GM12865 (cell line): ENCODE measurements at regions not wholly inside any gene's neighbourhood (a gene's known extent, or its start where the extent isn't known, plus 50 kb on each side); places are given as distances from the start of the nearest gene placed in this dataset.
"Not testable (repeated sequence)": the region's sequence is repeated elsewhere in the genome, so short reads cannot be mapped to it uniquely, and the experiment has no call there.

Experiments
- DNase-seq: peaks from one replicate; pipeline ENCODE4 v3.0.0; 2010; ENCODE audit warnings: low read depth
- H3K4me3 ChIP-seq: 2 replicates; pipeline ENCODE4 v1.5.1; 2011; ENCODE audit warnings: mild to moderate bottlenecking, low read depth, low read length, control low read depth
- TF ChIP-seq, protein P1 (sequence below): IDR thresholded peaks from 2 replicates; pipeline ENCODE4 v1.5.1; 2011; ENCODE audit warnings: low read length, control low read depth, low read depth, inconsistent platforms; ENCODE audit not compliant: insufficient read depth; ENCODE audit errors: missing control alignments

DNA sequence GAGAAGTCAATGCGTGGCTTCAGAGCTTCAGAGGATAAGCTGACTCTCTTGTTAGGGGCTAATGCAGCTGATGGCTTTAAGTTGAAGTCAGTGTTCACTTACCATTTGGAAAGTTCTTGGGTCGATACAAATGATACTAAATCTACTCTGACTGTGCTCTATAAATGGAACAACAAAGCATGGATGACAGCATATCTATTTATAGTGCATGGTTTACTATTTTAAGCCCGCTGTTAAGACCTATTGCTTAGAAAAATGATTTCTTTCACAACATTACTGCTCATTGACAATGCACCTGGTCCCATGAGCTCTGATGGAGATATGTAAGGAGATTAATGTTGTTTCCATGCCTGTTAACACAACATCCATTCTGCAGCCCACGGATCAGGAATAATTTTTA lies 435.7 kb downstream of the MAT2B start:
- TF ChIP-seq, protein P1, sequence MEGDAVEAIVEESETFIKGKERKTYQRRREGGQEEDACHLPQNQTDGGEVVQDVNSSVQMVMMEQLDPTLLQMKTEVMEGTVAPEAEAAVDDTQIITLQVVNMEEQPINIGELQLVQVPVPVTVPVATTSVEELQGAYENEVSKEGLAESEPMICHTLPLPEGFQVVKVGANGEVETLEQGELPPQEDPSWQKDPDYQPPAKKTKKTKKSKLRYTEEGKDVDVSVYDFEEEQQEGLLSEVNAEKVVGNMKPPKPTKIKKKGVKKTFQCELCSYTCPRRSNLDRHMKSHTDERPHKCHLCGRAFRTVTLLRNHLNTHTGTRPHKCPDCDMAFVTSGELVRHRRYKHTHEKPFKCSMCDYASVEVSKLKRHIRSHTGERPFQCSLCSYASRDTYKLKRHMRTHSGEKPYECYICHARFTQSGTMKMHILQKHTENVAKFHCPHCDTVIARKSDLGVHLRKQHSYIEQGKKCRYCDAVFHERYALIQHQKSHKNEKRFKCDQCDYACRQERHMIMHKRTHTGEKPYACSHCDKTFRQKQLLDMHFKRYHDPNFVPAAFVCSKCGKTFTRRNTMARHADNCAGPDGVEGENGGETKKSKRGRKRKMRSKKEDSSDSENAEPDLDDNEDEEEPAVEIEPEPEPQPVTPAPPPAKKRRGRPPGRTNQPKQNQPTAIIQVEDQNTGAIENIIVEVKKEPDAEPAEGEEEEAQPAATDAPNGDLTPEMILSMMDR, result no peak
- no peak overlapping the region for H3K4me3 ChIP-seq
- no peak for DNase-seq

- no peak overlapping the region for H3K4me3 ChIP-seq
- peak; percentile 15 for DNase-seq
- TF ChIP-seq, protein P1, result no peak
These were observed 438.1 kb downstream of the MAT2B start for GRCh38 chr5:163943546-163943945.

- TF ChIP-seq, protein P1, result no peak
- no peak overlapping the region for H3K4me3 ChIP-seq
- DNase-seq, result peak; percentile 15
These were observed 439.3 kb downstream of the MAT2B start for GRCh38 chr5:163944738-163945137.

DNA sequence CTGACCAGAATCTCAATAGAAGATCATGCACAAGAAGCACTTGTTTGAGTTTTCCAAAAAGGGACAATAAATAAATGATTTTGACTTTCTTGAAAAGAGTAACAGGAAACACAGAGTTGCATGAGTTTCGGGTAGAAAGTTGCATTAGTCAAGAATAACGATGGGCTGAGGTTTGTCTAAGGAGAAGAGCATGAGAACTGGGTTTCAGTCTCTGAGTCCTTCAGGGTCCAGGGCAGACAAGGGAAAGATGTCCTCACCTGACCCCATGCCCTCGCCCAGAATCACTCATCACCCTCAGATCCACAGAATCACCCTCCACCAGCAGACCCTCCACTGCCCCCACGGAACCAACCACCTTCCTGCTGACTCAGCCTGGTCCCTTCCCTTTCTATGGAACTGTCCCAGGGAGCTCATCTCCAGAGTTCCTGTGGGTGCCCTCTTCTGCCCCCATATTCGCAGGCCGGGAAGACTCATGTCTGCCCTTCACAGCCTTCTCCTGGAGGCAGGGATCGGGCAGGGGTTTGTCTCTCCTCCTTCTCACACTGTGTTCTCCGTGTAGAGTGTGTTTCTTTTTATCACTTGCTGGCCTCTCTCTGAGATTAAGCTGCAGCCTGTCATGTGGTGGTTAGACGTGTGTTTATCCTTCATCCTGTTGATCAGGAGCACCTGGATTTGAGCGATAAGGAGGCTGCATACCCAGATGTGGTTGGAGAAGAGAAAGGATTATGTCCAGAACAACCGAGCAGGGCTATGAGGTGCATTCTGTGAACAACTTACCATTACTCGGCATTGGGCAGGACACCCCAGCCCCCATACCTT lies 442.6 kb downstream of the MAT2B start:
- no peak overlapping the region for H3K4me3 ChIP-seq
- DNase-seq, result peak; percentile 7
- TF ChIP-seq, protein P1, result no peak

GRCh38 chr5:163950248-163950647 lies 444.8 kb downstream of the MAT2B start:
- TF ChIP-seq, protein P1, result no peak
- no peak for DNase-seq
- no peak overlapping the region for H3K4me3 ChIP-seq

GRCh38 chr5:163951069-163951468 lies 445.6 kb downstream of the MAT2B start:
- TF ChIP-seq, protein P1, result no peak
- H3K4me3 ChIP-seq, result no peak overlapping the region
- DNase-seq, result no peak

DNA sequence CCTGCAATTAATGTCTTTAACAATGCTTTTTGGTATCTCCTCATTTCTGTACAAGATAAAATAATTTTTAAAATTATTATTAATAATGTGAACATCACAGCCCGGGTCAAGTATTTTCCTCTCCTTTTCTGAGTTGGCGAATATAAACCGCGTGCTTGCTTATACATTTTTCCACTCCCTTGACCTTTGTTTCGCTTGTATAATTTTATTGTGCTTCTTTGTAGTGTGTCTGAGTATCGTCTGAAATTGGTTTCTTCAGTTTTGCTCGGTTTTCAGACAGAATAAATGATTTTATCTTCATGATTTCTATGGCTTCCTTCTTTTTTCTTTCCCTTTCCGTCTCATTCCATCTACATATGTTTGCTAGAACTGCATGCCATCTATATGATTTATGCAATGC lies 448.5 kb downstream of the MAT2B start:
- H3K4me3 ChIP-seq, result no peak overlapping the region
- TF ChIP-seq, protein P1, result no peak
- DNase-seq, result no peak

- not testable (repeated sequence) for DNase-seq, H3K4me3 ChIP-seq
These were observed 455.8 kb downstream of the MAT2B start for GRCh38 chr5:163961230-163961629.
